Chondrocyte (in vitro differentiated cells): ENCODE measurements at regions not wholly inside any gene's neighbourhood (a gene's known extent, or its start where the extent isn't known, plus 50 kb on each side); places are given as distances from the start of the nearest gene placed in this dataset.

ENCODE experiments used
- DNase-seq: peaks from one replicate; pipeline ENCODE4 v3.0.0; 2021; ENCODE audit warnings: mixed read lengths, low spot score
- H3K27ac Mint-ChIP-seq: one replicate; pipeline ENCODE4 v1.8.0; 2021; ENCODE audit warnings: mild to moderate bottlenecking, moderate library complexity, mixed read lengths; ENCODE audit not compliant: unreplicated experiment
- H3K27me3 Mint-ChIP-seq: 2 replicates; pipeline ENCODE4 v1.8.0; 2021; ENCODE audit warnings: low read depth, mixed read lengths
- H3K36me3 Mint-ChIP-seq: 2 replicates; pipeline ENCODE4 v1.8.0; 2021; ENCODE audit warnings: low read depth, mixed read lengths
- H3K4me1 Mint-ChIP-seq: 2 replicates; pipeline ENCODE4 v1.8.0; 2021; ENCODE audit warnings: low read depth, mild to moderate bottlenecking, mixed read lengths
- H3K4me3 Mint-ChIP-seq: one replicate; pipeline ENCODE4 v1.8.0; 2021; ENCODE audit warnings: mild to moderate bottlenecking, moderate library complexity, mixed read lengths; ENCODE audit not compliant: unreplicated experiment
- H3K9me3 Mint-ChIP-seq: 2 replicates; pipeline ENCODE4 v1.8.0; 2021; ENCODE audit warnings: low read depth, mixed read lengths
- CTCF ChIP-seq: fragments of 200-600 bp; sonication (generic); IDR thresholded peaks from 2 replicates; pipeline ENCODE4 v1.5.0; 2021; ENCODE audit warnings: antibody characterized with exemption, mild to moderate bottlenecking, moderate library complexity

GRCh38 chr5:126015235-126016181 is 407.7 kb upstream of the GRAMD2B start:
- H3K4me1 Mint-ChIP-seq, result peaks cover 24% of the 10 kb centered on the region
- no peak overlapping the region for H3K4me3 Mint-ChIP-seq
- H3K27me3 Mint-ChIP-seq, result peaks cover 2% of the 10 kb centered on the region
- H3K36me3 Mint-ChIP-seq, result no peaks in the 10 kb centered on the region
- DNase-seq, result no peak
- TF ChIP-seq CTCF, result no peak
- H3K27ac Mint-ChIP-seq, result peak overlapping the region; percentile 4
- H3K9me3 Mint-ChIP-seq, result no peaks in the 10 kb centered on the region

GRCh38 chr5:126016256-126016655 is 407.0 kb upstream of the GRAMD2B start:
- no peak for TF ChIP-seq CTCF
- Mint-ChIP-seq H3K36me3 (no peaks in the 10 kb centered on the region), H3K9me3 (peaks cover 2% of the 10 kb centered on the region), H3K4me3 (no peak overlapping the region), H3K27ac (no peak overlapping the region), H3K27me3 (peaks cover 2% of the 10 kb centered on the region), H3K4me1 (peaks cover 24% of the 10 kb centered on the region)
- DNase-seq, result no peak

GRCh38 chr5:126017096-126017495 is 406.1 kb upstream of the GRAMD2B start:
- peaks cover 3% of the 10 kb centered on the region for H3K9me3 Mint-ChIP-seq
- H3K4me3 Mint-ChIP-seq, result no peak overlapping the region
- no peak for TF ChIP-seq CTCF
- H3K36me3 Mint-ChIP-seq, result no peaks in the 10 kb centered on the region
- peaks cover 2% of the 10 kb centered on the region for H3K27me3 Mint-ChIP-seq
- DNase-seq, result no peak
- H3K27ac Mint-ChIP-seq, result no peak overlapping the region
- peaks cover 24% of the 10 kb centered on the region for H3K4me1 Mint-ChIP-seq

GRCh38 chr5:126020770-126021169 is 402.4 kb upstream of the GRAMD2B start:
- H3K27ac Mint-ChIP-seq, result no peak overlapping the region
- no peaks in the 10 kb centered on the region for H3K27me3 Mint-ChIP-seq
- H3K36me3 Mint-ChIP-seq, result no peaks in the 10 kb centered on the region
- H3K9me3 Mint-ChIP-seq, result peaks cover 3% of the 10 kb centered on the region
- TF ChIP-seq CTCF, result no peak
- no peak overlapping the region for H3K4me3 Mint-ChIP-seq
- DNase-seq, result no peak
- peaks cover 21% of the 10 kb centered on the region for H3K4me1 Mint-ChIP-seq

GRCh38 chr5:126023994-126024441 is 399.2 kb upstream of the GRAMD2B start:
- no peak for DNase-seq

More at GRCh38 chr5:126023994-126024441, 399.2 kb upstream of the GRAMD2B start:
- Mint-ChIP-seq H3K4me1 (peaks cover 13% of the 10 kb centered on the region), H3K9me3 (peaks cover 13% of the 10 kb centered on the region), H3K27me3 (no peaks in the 10 kb centered on the region), H3K27ac (no peak overlapping the region), H3K36me3 (peaks cover 9% of the 10 kb centered on the region), H3K4me3 (no peak overlapping the region)
- no peak for TF ChIP-seq CTCF
